Psoas muscle (tissue), 7 donors: ENCODE measurements at regions not wholly inside any gene's neighbourhood (a gene's known extent, or its start where the extent isn't known, plus 50 kb on each side); places are given as distances from the start of the nearest gene placed in this dataset.

Experiments used
- ATAC-seq, 4 donors: fragments of 200-7000 bp; cut with Tn5 transposase; one replicate each; pipeline ENCODE4 v1.9.1; 2020; ENCODE audit warnings: moderate library complexity in 3 of 4, mild to moderate bottlenecking in 2 of 4
- DNase-seq, 2 donors: peaks; one replicate each; pipeline ENCODE4 v3.0.0-alpha.2; 2020
- H3K27ac ChIP-seq: fragments of 200-600 bp; one replicate; pipeline ENCODE4 v1.8.0; 2022
- H3K27me3 ChIP-seq, 3 donors: fragments of 200-600 bp in 1 of 3; one replicate each; pipeline versions ENCODE4 v1.6.1 to v1.8.0; 2013 to 2022; ENCODE audit warnings: low read length in 2 of 3, mild to moderate bottlenecking in 2 of 3, moderate library complexity in 1 of 3; ENCODE audit not compliant: insufficient read depth in 3 of 3
- H3K36me3 ChIP-seq, 2 donors: fragments of 200-600 bp in 1 of 2; one replicate each; pipeline versions ENCODE4 v1.6.1 to v1.8.0; 2013 to 2022; ENCODE audit warnings: low read depth in 1 of 2, mild to moderate bottlenecking in 1 of 2, moderate library complexity in 1 of 2; ENCODE audit not compliant: insufficient read depth in 1 of 2
- H3K4me1 ChIP-seq: fragments of 200-600 bp; one replicate; pipeline ENCODE4 v1.8.0; 2022
- H3K4me3 ChIP-seq: fragments of 200-600 bp; one replicate; pipeline ENCODE4 v1.8.0; 2022; ENCODE audit warnings: mild to moderate bottlenecking
- H3K9me3 ChIP-seq: fragments of 200-600 bp; one replicate; pipeline ENCODE4 v1.8.0; 2022
- WGBS, 3 donors: extraction: QIAGEN DNeasy Blood & Tissue Kit; methylation state at CpG; one replicate each; pipeline versions ENCODE4 v1.1.6 to v1.1.7; 2013; 5-methylcytosine and 5-hydroxymethylcytosine counted together
- intact Hi-C, 2 donors: fragments of 100-400 bp; cut with DNase I; formaldehyde crosslinking; loops; one replicate each; pipeline versions ENCODE4 v1.11.0 to v1.14.2; 2022
- TF ChIP-seq, protein P1 (sequence below): fragments of 200-600 bp; IDR thresholded peaks from one replicate; pipeline ENCODE4 v1.8.0; 2022; ENCODE audit warnings: antibody characterized with exemption
- donor health status: healthy with polysubstance abuse.
- donor health status: DM: no; HTN: no; CAD: no; lungs with moderate emphysema.
- donor health status: Bipolar disorder and iron deficiency.
- donor health status: healthy.
- donor health status: DM: yes; HTN: yes; CAD: no.
- donor health status: DM: no; HTN: no; CAD: no.
- donor health status: DM: yes; HTN: yes; CAD: no.

DNA sequence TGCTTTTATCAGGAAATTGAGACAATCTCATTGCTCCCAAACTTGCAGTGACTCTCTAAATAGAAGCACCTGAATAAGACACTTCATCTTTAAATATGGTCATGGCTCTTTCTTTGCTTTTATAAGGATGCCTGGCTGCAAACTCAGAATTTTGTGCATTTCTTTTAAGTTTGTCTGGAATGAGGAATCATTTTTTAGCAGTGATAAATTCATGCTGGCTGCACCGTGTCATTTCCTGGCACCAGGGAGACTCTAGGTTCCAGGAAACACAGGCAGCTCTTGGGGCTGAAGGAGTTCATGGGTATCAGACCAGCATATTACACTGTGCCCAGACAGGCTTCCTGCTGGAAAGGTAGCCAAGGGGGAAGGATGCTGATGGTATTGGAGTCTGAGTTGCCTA lies 109.9 kb downstream of the NUDT12 start:
- Histone ChIP-seq H3K27ac (no peak overlapping the region), H3K4me1 (peaks cover 6% of the 10 kb centered on the region), H3K36me3 (no peaks in the 10 kb centered on the region), H3K27me3 (no peaks in the 10 kb centered on the region), H3K4me3 (no peak overlapping the region), H3K9me3 (no peaks in the 10 kb centered on the region)
- no peak for DNase-seq
- intact Hi-C loops = no loop called here
- TF ChIP-seq, protein P1, sequence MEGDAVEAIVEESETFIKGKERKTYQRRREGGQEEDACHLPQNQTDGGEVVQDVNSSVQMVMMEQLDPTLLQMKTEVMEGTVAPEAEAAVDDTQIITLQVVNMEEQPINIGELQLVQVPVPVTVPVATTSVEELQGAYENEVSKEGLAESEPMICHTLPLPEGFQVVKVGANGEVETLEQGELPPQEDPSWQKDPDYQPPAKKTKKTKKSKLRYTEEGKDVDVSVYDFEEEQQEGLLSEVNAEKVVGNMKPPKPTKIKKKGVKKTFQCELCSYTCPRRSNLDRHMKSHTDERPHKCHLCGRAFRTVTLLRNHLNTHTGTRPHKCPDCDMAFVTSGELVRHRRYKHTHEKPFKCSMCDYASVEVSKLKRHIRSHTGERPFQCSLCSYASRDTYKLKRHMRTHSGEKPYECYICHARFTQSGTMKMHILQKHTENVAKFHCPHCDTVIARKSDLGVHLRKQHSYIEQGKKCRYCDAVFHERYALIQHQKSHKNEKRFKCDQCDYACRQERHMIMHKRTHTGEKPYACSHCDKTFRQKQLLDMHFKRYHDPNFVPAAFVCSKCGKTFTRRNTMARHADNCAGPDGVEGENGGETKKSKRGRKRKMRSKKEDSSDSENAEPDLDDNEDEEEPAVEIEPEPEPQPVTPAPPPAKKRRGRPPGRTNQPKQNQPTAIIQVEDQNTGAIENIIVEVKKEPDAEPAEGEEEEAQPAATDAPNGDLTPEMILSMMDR = no peak
- ATAC-seq = no peak
- WGBS, 3 donors = 5 to 17% (median 10%) methylated on average over 1 of the region's 1 CpG

DNA sequence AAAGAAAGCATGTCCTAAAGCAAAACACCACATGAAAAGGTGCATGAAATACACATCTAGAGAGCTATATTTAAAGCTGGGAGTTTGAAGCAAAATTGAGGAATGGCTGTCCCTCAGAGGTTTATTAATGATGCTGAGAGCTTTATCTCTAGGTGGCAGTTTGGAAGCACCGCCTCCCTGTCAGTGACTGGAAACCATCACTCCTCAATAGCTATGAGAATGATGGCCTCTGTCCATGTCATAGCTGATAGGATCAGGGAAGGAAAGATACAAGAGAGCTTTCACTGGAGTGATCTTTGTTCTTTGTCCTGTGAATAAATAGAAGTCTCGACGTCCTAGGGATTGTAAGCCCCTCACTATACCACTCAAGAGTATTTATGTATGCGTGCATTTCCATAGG lies 110.5 kb downstream of the NUDT12 start:
- H3K4me1 ChIP-seq = peaks cover 6% of the 10 kb centered on the region
- no peak overlapping the region for H3K4me3 ChIP-seq
- H3K36me3 ChIP-seq = no peaks in the 10 kb centered on the region
- intact Hi-C loops = no loop called here
- TF ChIP-seq, protein P1 = no peak
- H3K9me3 ChIP-seq = no peaks in the 10 kb centered on the region
- ATAC-seq = no peak
- no peaks in the 10 kb centered on the region for H3K27me3 ChIP-seq
- H3K27ac ChIP-seq = no peak overlapping the region
- 54 to 65% (median 63%) methylated on average over 4 of the region's 4 CpGs for WGBS, 3 donors
- no peak for DNase-seq

DNA sequence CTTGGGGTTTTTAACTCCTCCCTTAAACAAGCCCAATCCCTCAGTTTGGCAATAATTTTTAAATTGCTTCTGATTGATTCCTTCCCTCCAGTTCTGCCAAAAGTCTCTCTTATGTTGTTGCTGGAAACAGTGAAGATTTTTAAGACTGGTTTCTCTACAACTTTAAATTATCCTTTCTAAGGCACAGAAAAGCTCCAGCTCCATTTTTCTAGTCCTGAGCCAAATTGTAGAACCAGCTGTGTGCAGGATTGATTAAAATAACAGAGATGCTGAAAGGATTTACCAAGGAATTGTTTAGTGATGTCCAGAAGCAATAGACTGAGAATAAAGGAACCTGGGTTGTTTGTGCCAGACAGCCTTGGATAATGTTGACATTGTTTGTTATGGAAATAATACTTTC lies 111.3 kb downstream of the NUDT12 start:
- ATAC-seq (no peak), DNase-seq (no peak)
- Histone ChIP-seq H3K27ac (no peak overlapping the region), H3K27me3 (no peaks in the 10 kb centered on the region), H3K36me3 (no peaks in the 10 kb centered on the region), H3K9me3 (no peaks in the 10 kb centered on the region), H3K4me3 (no peak overlapping the region), H3K4me1 (peaks cover 6% of the 10 kb centered on the region)
- TF ChIP-seq, protein P1 = no peak
- intact Hi-C loops = no loop called here

DNA sequence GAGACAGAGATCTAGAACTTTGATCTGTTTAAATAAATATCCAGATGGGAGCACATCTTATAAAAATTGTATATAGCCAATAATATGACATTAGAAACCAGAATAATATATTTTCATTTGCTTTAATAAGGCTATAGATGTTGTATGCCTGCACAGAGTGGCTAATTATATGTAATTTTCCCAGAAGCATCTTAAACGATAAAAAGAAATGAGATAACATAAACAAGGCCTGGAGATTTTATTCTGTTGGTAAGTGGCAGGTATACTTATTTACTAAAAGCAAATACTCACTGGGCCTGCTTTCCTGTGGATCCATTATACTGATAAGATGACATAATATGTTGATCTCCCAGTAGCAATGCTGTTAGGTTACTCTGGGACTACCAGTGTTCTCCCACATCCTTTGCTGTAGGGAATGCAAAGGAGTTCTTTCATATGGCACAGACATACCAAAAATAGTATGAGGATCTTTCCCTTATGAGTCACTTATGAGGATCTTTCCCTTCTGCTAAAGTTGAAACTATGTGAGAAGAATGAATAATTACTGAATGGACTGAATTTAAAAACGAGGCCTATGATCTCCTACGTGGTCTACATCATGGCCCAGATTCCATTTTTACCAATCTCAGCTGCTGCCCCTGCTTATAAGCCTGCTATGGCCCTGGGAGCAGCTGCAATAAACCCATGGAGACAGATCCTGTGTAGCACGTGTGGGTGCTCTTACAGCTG lies 112.1 kb downstream of the NUDT12 start:
- Histone ChIP-seq H3K27ac (no peak overlapping the region), H3K27me3 (no peaks in the 10 kb centered on the region), H3K4me3 (no peak overlapping the region), H3K36me3 (no peaks in the 10 kb centered on the region), H3K4me1 (peaks cover 6% of the 10 kb centered on the region), H3K9me3 (no peaks in the 10 kb centered on the region)
- ATAC-seq = no peak
- WGBS, 3 donors = 44 to 67% (median 45%) methylated on average over 4 of the region's 4 CpGs
- intact Hi-C loops = no loop called here
- TF ChIP-seq, protein P1 = no peak
- no peak for DNase-seq

DNA sequence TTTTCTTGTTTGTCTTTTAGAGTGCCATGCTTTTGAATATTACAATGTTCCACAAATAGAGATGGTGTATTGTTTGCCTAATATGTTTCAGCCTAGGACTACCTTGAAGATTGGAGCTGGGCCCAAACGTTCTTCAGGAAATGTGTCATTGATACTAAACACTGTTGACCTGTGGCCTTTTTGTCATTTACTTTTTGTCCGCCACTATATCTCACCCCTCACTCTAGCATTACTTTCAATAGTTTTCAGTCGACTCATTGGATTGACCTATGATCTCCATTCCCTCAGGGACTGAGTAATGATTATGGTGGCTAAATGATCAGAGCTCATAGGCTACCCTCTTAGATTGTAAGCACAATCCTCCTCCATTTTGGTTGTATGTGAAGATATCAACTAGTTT lies 115.8 kb downstream of the NUDT12 start:
- intact Hi-C loops = no loop called here
- H3K9me3 ChIP-seq = no peaks in the 10 kb centered on the region
- no peaks in the 10 kb centered on the region for H3K36me3 ChIP-seq
- no peaks in the 10 kb centered on the region for H3K27me3 ChIP-seq
- DNase-seq = no peak
- 32 to 42% (median 41%) methylated on average over 3 of the region's 3 CpGs for WGBS, 3 donors
- no peak overlapping the region for H3K4me3 ChIP-seq
- TF ChIP-seq, protein P1 = no peak
- no peak overlapping the region for H3K27ac ChIP-seq
- H3K4me1 ChIP-seq = peaks cover 6% of the 10 kb centered on the region
- no peak for ATAC-seq
